BE2C (cell line): ENCODE measurements at regions not wholly inside any gene's neighbourhood (a gene's known extent, or its start where the extent isn't known, plus 50 kb on each side); places are given as distances from the start of the nearest gene placed in this dataset.

Source experiments
- DNase-seq: peaks from one replicate; pipeline ENCODE4 v3.0.0-alpha.2; 2020
- H3K27me3 ChIP-seq: fragments of 250-450 bp; sonication (Bioruptor Pico); 2 replicates; pipeline ENCODE4 v1.5.1; 2020; ENCODE audit warnings: mild to moderate bottlenecking
- H3K36me3 ChIP-seq: fragments of 250-450 bp; sonication (Bioruptor Pico); 2 replicates; pipeline ENCODE4 v1.5.1; 2020; ENCODE audit warnings: mild to moderate bottlenecking
- H3K4me1 ChIP-seq: fragments of 250-450 bp; sonication (Bioruptor Pico); 2 replicates; pipeline ENCODE4 v1.5.1; 2020
- H3K4me3 ChIP-seq: 2 replicates; pipeline ENCODE4 v1.5.1; 2011; ENCODE audit warnings: low read depth, low read length
- H3K9me3 ChIP-seq: fragments of 250-450 bp; sonication (Bioruptor Pico); 2 replicates; pipeline ENCODE4 v1.5.1; 2020
- CTCF ChIP-seq: IDR thresholded peaks from 2 replicates; pipeline ENCODE4 v1.5.1; 2012; ENCODE audit warnings: mild to moderate bottlenecking, low read depth, low read length

DNA sequence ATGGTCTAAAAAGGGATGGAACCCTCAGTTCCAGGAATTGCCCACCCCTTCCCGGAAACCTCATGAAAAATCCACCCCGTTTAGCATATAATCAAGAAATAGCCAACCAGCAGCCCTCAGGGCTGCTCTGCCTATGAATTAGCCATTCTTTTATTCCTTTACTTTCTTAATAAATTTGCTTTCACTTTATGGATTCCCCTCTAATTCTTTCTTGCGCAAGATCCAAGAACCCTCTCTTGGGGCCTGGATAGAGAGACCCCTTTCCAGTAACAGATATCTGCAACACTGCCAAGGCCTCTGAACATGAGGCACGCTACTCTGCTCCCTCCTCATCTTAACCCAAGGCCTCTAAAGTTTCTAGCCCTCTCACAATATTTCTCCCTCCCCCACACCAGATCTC lies 58.9 kb upstream of the POU2F1 start:
- Histone ChIP-seq H3K9me3 (no peaks in the 10 kb centered on the region), H3K4me3 (no peak overlapping the region), H3K36me3 (no peaks in the 10 kb centered on the region), H3K27me3 (no peaks in the 10 kb centered on the region), H3K4me1 (peaks cover 4% of the 10 kb centered on the region)
- no peak for TF ChIP-seq CTCF
- no peak for DNase-seq

GRCh38 chr1:167165219-167165618 lies 55.5 kb upstream of the POU2F1 start:
- no peak for TF ChIP-seq CTCF
- Histone ChIP-seq H3K4me1 (peaks cover 5% of the 10 kb centered on the region), H3K4me3 (no peak overlapping the region), H3K27me3 (no peaks in the 10 kb centered on the region), H3K9me3 (no peaks in the 10 kb centered on the region), H3K36me3 (no peaks in the 10 kb centered on the region)
- DNase-seq = no peak

GRCh38 chr1:167165948-167166689 lies 54.6 kb upstream of the POU2F1 start:
- no peak for TF ChIP-seq CTCF
- H3K36me3 ChIP-seq = no peaks in the 10 kb centered on the region
- H3K4me3 ChIP-seq = no peak overlapping the region
- peaks cover 5% of the 10 kb centered on the region for H3K4me1 ChIP-seq
- peak; percentile 22 for DNase-seq
- H3K9me3 ChIP-seq = no peaks in the 10 kb centered on the region
- H3K27me3 ChIP-seq = no peaks in the 10 kb centered on the region

- no peak overlapping the region for H3K4me3 ChIP-seq
- no peak for DNase-seq
- peaks cover 5% of the 10 kb centered on the region for H3K4me1 ChIP-seq
Measured at GRCh38 chr1:167166690-167167075, 54.0 kb upstream of the POU2F1 start.

DNA sequence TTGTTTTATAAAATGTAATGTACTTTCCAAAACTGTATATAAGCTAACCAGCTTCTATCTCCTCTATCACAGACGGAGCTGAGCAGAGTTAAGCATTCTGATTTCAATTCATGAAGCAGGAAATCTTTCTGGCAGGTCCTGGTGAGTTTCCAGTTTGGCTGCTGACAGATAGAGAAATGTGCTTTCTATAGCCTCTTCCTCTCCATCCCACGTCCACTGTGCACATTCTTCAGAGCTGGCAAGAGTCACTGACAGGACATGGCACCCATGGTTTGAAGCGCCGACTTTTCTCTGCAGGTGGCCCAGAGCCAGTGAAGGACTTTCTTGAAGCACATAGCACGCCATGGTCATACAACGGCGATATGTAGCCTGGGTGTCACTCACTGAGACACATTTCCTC lies 52.3 kb upstream of the POU2F1 start:
- TF ChIP-seq CTCF = no peak
- Histone ChIP-seq H3K4me3 (no peak overlapping the region), H3K27me3 (no peaks in the 10 kb centered on the region), H3K9me3 (no peaks in the 10 kb centered on the region), H3K4me1 (peaks cover 5% of the 10 kb centered on the region; the same call in 1 of the 2 replicates), H3K36me3 (no peaks in the 10 kb centered on the region)
- DNase-seq = no peak

More at GRCh38 chr1:167166690-167167075, 54.0 kb upstream of the POU2F1 start:
- no peak for TF ChIP-seq CTCF
- no peaks in the 10 kb centered on the region for H3K27me3 ChIP-seq
- no peaks in the 10 kb centered on the region for H3K36me3 ChIP-seq
- no peaks in the 10 kb centered on the region for H3K9me3 ChIP-seq

GRCh38 chr1:167169642-167170041 lies 51.0 kb upstream of the POU2F1 start:
- no peak for DNase-seq
- H3K9me3 ChIP-seq = no peaks in the 10 kb centered on the region
- TF ChIP-seq CTCF = no peak
- H3K27me3 ChIP-seq = no peaks in the 10 kb centered on the region
- H3K4me3 ChIP-seq = no peak overlapping the region
- no peaks in the 10 kb centered on the region for H3K36me3 ChIP-seq
- peaks cover 5% of the 10 kb centered on the region; the same call in 1 of the 2 replicates for H3K4me1 ChIP-seq
